Spleen (tissue), 7 donors: ENCODE measurements at regions not wholly inside any gene's neighbourhood (a gene's known extent, or its start where the extent isn't known, plus 50 kb on each side); places are given as distances from the start of the nearest gene placed in this dataset.

Experiments used
- CTCF ChIP-seq, 11 experiments: fragments of 200-600 bp in 7 of 11; fragments of 450-650 bp in 4 of 11; sonication (generic) in 4 of 11; IDR thresholded peaks in 8 of 11; conservative IDR thresholded peaks in 3 of 11; 1 replicate in 7 of 11; 2 replicates in 4 of 11; pipeline versions ENCODE4 v1.4.0 to v1.8.0; 2016 to 2021; ENCODE audit warnings: antibody characterized with exemption in 11 of 11, inconsistent platforms in 4 of 11, mild to moderate bottlenecking in 1 of 11
- POLR2A ChIP-seq, 3 donors: fragments of 450-650 bp; IDR thresholded peaks; one replicate each; pipeline ENCODE4 v1.5.1; 2017; ENCODE audit warnings: antibody characterized with exemption in 3 of 3, mild to moderate bottlenecking in 1 of 3
- POLR2AphosphoS5 ChIP-seq, 3 donors: sonication (generic); formaldehyde crosslinking; IDR thresholded peaks; one replicate each; pipeline ENCODE4 v1.5.1; 2017; ENCODE audit warnings: antibody characterized with exemption in 3 of 3
- donor health status: DM: no; HTN: no; CAD: no; lungs with moderate emphysema.
- donor health status: DM: no; HTN: no; CAD: no.
- donor health status: DM: no; HTN: no; CAD: no.

- TF ChIP-seq POLR2AphosphoS5 (IDR thresholded peaks at IDR 0.05), result no peak
- TF ChIP-seq POLR2A (IDR thresholded peaks at IDR 0.05), result no peak
- TF ChIP-seq CTCF (IDR thresholded peaks at IDR 0.05 in 8 of 11, conservative IDR thresholded peaks at IDR 0.05 in 3 of 11), result no peak
Observed at GRCh38 chr2:150702791-150703190, 215.3 kb upstream of the RND3 start.
